ENCODE measurements at regions not wholly inside any gene's neighbourhood (a gene's known extent, or its start where the extent isn't known, plus 50 kb on each side); places are given as distances from the start of the nearest gene placed in this dataset.

DNA sequence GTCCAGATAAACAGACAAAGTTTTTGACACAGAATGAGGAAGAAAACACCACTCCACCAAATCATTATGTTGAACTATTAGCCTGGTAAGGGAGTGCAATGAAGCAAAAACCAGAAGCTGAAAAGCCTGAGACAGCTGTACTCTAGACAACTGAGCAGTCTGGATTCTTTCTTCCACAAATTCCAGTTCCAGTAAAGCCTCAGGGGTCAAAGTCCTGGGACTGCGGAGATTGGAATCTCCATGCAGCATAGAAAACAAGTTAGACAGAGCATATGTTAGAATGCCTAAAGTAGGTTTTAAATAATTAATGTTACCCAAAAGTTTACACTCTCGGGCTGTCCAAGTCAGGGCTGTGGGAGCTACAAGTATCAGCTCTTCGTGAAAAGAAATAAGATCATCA is 263.2 kb downstream of the TECRL start:
- no peak for TF ChIP-seq POLR2A (IDR thresholded peaks at IDR 0.05)
- TF ChIP-seq, protein P1, sequence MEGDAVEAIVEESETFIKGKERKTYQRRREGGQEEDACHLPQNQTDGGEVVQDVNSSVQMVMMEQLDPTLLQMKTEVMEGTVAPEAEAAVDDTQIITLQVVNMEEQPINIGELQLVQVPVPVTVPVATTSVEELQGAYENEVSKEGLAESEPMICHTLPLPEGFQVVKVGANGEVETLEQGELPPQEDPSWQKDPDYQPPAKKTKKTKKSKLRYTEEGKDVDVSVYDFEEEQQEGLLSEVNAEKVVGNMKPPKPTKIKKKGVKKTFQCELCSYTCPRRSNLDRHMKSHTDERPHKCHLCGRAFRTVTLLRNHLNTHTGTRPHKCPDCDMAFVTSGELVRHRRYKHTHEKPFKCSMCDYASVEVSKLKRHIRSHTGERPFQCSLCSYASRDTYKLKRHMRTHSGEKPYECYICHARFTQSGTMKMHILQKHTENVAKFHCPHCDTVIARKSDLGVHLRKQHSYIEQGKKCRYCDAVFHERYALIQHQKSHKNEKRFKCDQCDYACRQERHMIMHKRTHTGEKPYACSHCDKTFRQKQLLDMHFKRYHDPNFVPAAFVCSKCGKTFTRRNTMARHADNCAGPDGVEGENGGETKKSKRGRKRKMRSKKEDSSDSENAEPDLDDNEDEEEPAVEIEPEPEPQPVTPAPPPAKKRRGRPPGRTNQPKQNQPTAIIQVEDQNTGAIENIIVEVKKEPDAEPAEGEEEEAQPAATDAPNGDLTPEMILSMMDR (IDR thresholded peaks at IDR 0.05), result no peak

All from uterus (tissue), 2 donors.